Fibroblast of lung (primary cell): ENCODE measurements at regions not wholly inside any gene's neighbourhood (a gene's known extent, or its start where the extent isn't known, plus 50 kb on each side); places are given as distances from the start of the nearest gene placed in this dataset.

Experiments used
- CTCF ChIP-seq, 2 donors: IDR thresholded peaks in 1 of 2; conservative IDR thresholded peaks in 1 of 2; 1 replicate in 1 of 2; 2 replicates in 1 of 2; pipeline ENCODE4 v1.5.1; 2011 to 2012; ENCODE audit warnings: low read length in 2 of 2, control low read depth in 1 of 2, inconsistent platforms in 1 of 2, low read depth in 1 of 2, mild to moderate bottlenecking in 1 of 2
- EZH2 ChIP-seq: IDR thresholded peaks from 2 replicates; pipeline ENCODE4 v1.5.1; 2012; ENCODE audit warnings: low read length, control low read depth, mild to moderate bottlenecking; ENCODE audit errors: missing control alignments

DNA sequence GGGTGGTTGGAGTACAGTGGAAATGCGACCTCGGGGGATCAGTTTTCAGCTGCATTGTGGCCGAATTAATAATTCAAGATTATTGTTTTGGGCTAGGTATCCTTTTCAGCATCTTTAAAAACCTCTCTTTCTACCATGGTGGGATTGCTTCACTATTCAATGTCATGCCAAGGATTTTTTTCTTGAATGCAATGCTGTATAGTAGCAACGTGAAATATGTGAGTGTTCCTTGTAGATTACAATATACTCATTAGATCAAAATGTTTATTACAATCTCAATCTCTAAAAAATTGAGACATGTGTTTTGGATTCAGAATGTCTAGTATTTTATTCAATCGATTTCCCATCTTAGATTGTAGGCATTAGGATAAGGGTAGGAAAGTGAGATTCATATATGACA lies 586.5 kb upstream of the TBL1XR1 start:
- TF ChIP-seq CTCF (conservative IDR thresholded peaks at IDR 0.05 in 1 of 2, IDR thresholded peaks at IDR 0.05 in 1 of 2; ENCODE audit: low read depth in 1 of 2, low read length in 2 of 2) = no peak
- TF ChIP-seq EZH2 = no peak
